ENCODE measurements at regions not wholly inside any gene's neighbourhood (a gene's known extent, or its start where the extent isn't known, plus 50 kb on each side); places are given as distances from the start of the nearest gene placed in this dataset.

GRCh38 chr2:215678094-215678493 lies 242.2 kb upstream of the FN1 start:
- DNase-seq (ENCODE audit: low spot score) (no peak), ATAC-seq (no peak), FAIRE-seq (no peak)
- H3K4me3 ChIP-seq (replicated peaks in 1 of 3; ENCODE audit: insufficient read depth in 1 of 3, low read depth in 2 of 3, low read length in 3 of 3), result no peak overlapping the region
- ChIA-PET POLR2A (no interaction called here), CTCF (ENCODE audit: low intra/inter-chr PET ratio, low total read pairs) (no interaction called here)
- H3K9ac ChIP-seq (ENCODE audit: insufficient read depth, low read depth, low read length), result no peak overlapping the region
- peak overlapping the region; percentile 1 for H3K27ac ChIP-seq (ENCODE audit: extremely low read length, insufficient read depth, low read length)
- in situ Hi-C loops (cut with HindIII; ENCODE audit: extremely low pct_ligation_motif_present, low pct_unique_long_range_greater_than_20kb) (no loop called here), intact Hi-C loops (cut with micrococcal nuclease; ENCODE audit: unreplicated experiment) (no loop called here)
- H4K20me1 ChIP-seq (ENCODE audit: insufficient read depth, low read length), result no peaks in the 10 kb centered on the region
- H3K4me1 ChIP-seq (ENCODE audit: insufficient read depth, low read length), result peaks cover 59% of the 10 kb centered on the region
- H3K79me2 ChIP-seq (ENCODE audit: insufficient read depth, low read length), result no peaks in the 10 kb centered on the region
- H3K9me3 ChIP-seq (ENCODE audit: low read length), result peaks cover 4% of the 10 kb centered on the region; the same call in 1 of the 2 replicates
- no peak overlapping the region for H3K4me2 ChIP-seq (ENCODE audit: low read depth, low read length)
- BruUV-seq (replicated peaks), result no TSS peak
- no peaks in the 10 kb centered on the region for H3K36me3 ChIP-seq (replicated peaks in 1 of 2; ENCODE audit: control insufficient read depth in 1 of 2, insufficient read depth in 2 of 2, low read length in 2 of 2)
- no peaks in the 10 kb centered on the region for H3K27me3 ChIP-seq (ENCODE audit: control insufficient read depth in 1 of 2, insufficient read depth in 2 of 2, low read length in 2 of 2)
- no peak overlapping the region for H2AFZ ChIP-seq (ENCODE audit: low read length)
- TF ChIP-seq RARA (CRISPR knock-in tag; IDR thresholded peaks at IDR 0.05) (peak; percentile 54; the same call in 1 of the 2 replicates), XBP1 (CRISPR knock-in tag; IDR thresholded peaks at IDR 0.05) (no peak), ZNF543 (CRISPR knock-in tag; IDR thresholded peaks at IDR 0.05) (no peak), POLR2G (IDR thresholded peaks at IDR 0.05; ENCODE audit: low read depth, low read length) (no peak), MED1 (CRISPR knock-in tag; IDR thresholded peaks at IDR 0.05) (peak; percentile 26; the same call in 1 of the 2 replicates), EP300 (IDR thresholded peaks at IDR 0.05; ENCODE audit: low read depth in 2 of 2, low read length in 2 of 2) (peak in 1 of 2 experiments; percentile 49; a peak in 1 of 4 replicates), EP300 (CRISPR knock-in tag; IDR thresholded peaks at IDR 0.05; ENCODE audit: borderline replicate concordance) (no peak), ARID5B (CRISPR knock-in tag; IDR thresholded peaks at IDR 0.05) (peak; percentile 57; the same call in 1 of the 2 replicates), FOXP1 (IDR thresholded peaks at IDR 0.05) (no peak), FOXP1 (CRISPR knock-in tag; IDR thresholded peaks at IDR 0.05) (peak; percentile 58; the same call in 1 of the 2 replicates), RBAK (CRISPR knock-in tag; IDR thresholded peaks at IDR 0.05) (no peak), NCOA2 (CRISPR knock-in tag; IDR thresholded peaks at IDR 0.05) (peak; percentile 43; the same call in 1 of the 2 replicates), ZGPAT (CRISPR knock-in tag; IDR thresholded peaks at IDR 0.05) (peak; percentile 23; the same call in 1 of the 2 replicates), ZNF644 (CRISPR knock-in tag; IDR thresholded peaks at IDR 0.05; ENCODE audit: low read depth) (0 out of 2 replicates have a peak, but pooled peaks have one; percentile 26), AGO2 (optimal IDR thresholded peaks at IDR 0.05; ENCODE audit: low read depth, low read length) (no peak), RCOR2 (CRISPR knock-in tag; IDR thresholded peaks at IDR 0.05) (0 out of 2 replicates have a peak, but pooled peaks have one; percentile 35)
- TF ChIP-seq, protein P1, sequence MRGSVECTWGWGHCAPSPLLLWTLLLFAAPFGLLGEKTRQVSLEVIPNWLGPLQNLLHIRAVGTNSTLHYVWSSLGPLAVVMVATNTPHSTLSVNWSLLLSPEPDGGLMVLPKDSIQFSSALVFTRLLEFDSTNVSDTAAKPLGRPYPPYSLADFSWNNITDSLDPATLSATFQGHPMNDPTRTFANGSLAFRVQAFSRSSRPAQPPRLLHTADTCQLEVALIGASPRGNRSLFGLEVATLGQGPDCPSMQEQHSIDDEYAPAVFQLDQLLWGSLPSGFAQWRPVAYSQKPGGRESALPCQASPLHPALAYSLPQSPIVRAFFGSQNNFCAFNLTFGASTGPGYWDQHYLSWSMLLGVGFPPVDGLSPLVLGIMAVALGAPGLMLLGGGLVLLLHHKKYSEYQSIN (CRISPR knock-in tag; IDR thresholded peaks at IDR 0.05; ENCODE audit: borderline replicate concordance), result no peak
- TF ChIP-seq, protein P2, sequence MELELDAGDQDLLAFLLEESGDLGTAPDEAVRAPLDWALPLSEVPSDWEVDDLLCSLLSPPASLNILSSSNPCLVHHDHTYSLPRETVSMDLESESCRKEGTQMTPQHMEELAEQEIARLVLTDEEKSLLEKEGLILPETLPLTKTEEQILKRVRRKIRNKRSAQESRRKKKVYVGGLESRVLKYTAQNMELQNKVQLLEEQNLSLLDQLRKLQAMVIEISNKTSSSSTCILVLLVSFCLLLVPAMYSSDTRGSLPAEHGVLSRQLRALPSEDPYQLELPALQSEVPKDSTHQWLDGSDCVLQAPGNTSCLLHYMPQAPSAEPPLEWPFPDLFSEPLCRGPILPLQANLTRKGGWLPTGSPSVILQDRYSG (CRISPR knock-in tag; IDR thresholded peaks at IDR 0.05), result no peak
- TF ChIP-seq, protein P3, sequence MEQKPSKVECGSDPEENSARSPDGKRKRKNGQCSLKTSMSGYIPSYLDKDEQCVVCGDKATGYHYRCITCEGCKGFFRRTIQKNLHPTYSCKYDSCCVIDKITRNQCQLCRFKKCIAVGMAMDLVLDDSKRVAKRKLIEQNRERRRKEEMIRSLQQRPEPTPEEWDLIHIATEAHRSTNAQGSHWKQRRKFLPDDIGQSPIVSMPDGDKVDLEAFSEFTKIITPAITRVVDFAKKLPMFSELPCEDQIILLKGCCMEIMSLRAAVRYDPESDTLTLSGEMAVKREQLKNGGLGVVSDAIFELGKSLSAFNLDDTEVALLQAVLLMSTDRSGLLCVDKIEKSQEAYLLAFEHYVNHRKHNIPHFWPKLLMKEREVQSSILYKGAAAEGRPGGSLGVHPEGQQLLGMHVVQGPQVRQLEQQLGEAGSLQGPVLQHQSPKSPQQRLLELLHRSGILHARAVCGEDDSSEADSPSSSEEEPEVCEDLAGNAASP (CRISPR knock-in tag; IDR thresholded peaks at IDR 0.05; ENCODE audit: borderline replicate concordance), result peak; percentile 33; the same call in 1 of the 2 replicates

Data from HepG2 (cell line).